ENCODE measurements at regions not wholly inside any gene's neighbourhood (a gene's known extent, or its start where the extent isn't known, plus 50 kb on each side); places are given as distances from the start of the nearest gene placed in this dataset.

- TF ChIP-seq TAF1 (IDR thresholded peaks at IDR 0.05; ENCODE audit: borderline replicate concordance, insufficient read depth, low read length): no peak
- TF ChIP-seq POLR2AphosphoS5 (IDR thresholded peaks at IDR 0.05; ENCODE audit: low read depth, low read length): no peak
- no peak for TF ChIP-seq SIN3A (IDR thresholded peaks at IDR 0.05; ENCODE audit: borderline replicate concordance, insufficient read depth, low read length)
- no peak for TF ChIP-seq REST (IDR thresholded peaks at IDR 0.05; ENCODE audit: insufficient read depth in 1 of 2, low read depth in 2 of 2, low read length in 2 of 2)
Measured at GRCh38 chr7:33776788-33777187, 128.6 kb upstream of the BMPER start.

Measured in PFSK-1 (cell line).